CD14-positive monocyte (primary cell): ENCODE measurements at regions not wholly inside any gene's neighbourhood (a gene's known extent, or its start where the extent isn't known, plus 50 kb on each side); places are given as distances from the start of the nearest gene placed in this dataset.

Experiments used
- DNase-seq, 3 donors: peaks; one replicate each; pipeline ENCODE4 v3.0.0-alpha.2; 2011 to 2022
- H2AFZ ChIP-seq: 2 replicates; pipeline ENCODE4 v1.6.0; 2012; ENCODE audit warnings: mild to moderate bottlenecking, low read depth, low read length, inconsistent platforms; ENCODE audit not compliant: insufficient read depth, poor library complexity, severe bottlenecking
- H3K27ac ChIP-seq, 2 donors: 1 replicate in 1 of 2; 2 replicates in 1 of 2; pipeline ENCODE4 v1.5.1; 2012 to 2013; ENCODE audit warnings: low read length in 2 of 2, control low read depth in 1 of 2, inconsistent platforms in 1 of 2, low read depth in 1 of 2, mild to moderate bottlenecking in 1 of 2
- H3K27me3 ChIP-seq, 2 donors: one replicate each; pipeline versions ENCODE4 v1.6.0 to v1.6.1; 2011 to 2013; ENCODE audit warnings: low read length in 2 of 2; ENCODE audit not compliant: control insufficient read depth in 2 of 2, insufficient read depth in 2 of 2
- H3K36me3 ChIP-seq, 2 donors: replicated peaks in 1 of 2; 1 replicate in 1 of 2; 2 replicates in 1 of 2; pipeline versions ENCODE4 v1.5.1 to v1.6.1; 2012 to 2013; ENCODE audit warnings: low read length in 2 of 2, control low read depth in 1 of 2, inconsistent platforms in 1 of 2, mild to moderate bottlenecking in 1 of 2; ENCODE audit not compliant: insufficient read depth in 2 of 2, control insufficient read depth in 1 of 2
- H3K4me1 ChIP-seq, 2 donors: 1 replicate in 1 of 2; 2 replicates in 1 of 2; pipeline versions ENCODE4 v1.5.1 to v1.6.1; 2012 to 2013; ENCODE audit warnings: low read length in 2 of 2, control low read depth in 1 of 2, inconsistent platforms in 1 of 2, mild to moderate bottlenecking in 1 of 2, moderate library complexity in 1 of 2; ENCODE audit not compliant: insufficient read depth in 2 of 2, control insufficient read depth in 1 of 2
- H3K4me2 ChIP-seq: replicated peaks from 2 replicates; pipeline ENCODE3; 2012; ENCODE audit warnings: low read length, moderate library complexity, mild to moderate bottlenecking; ENCODE audit not compliant: poor library complexity, severe bottlenecking; ENCODE audit errors: extremely low read depth
- H3K4me3 ChIP-seq, 3 experiments: fragments of 200-600 bp in 1 of 3; sonication (generic) in 1 of 3; replicated peaks in 1 of 3; 1 replicate in 2 of 3; 2 replicates in 1 of 3; pipeline ENCODE4 v1.5.1; 2011 to 2013; ENCODE audit warnings: low read length in 3 of 3, mild to moderate bottlenecking in 3 of 3, control low read depth in 2 of 3, low read depth in 2 of 3, inconsistent platforms in 1 of 3, moderate library complexity in 1 of 3
- H3K79me2 ChIP-seq: 2 replicates; pipeline ENCODE4 v1.6.0; 2012; ENCODE audit warnings: mild to moderate bottlenecking, control low read depth, inconsistent platforms, low read length, moderate library complexity; ENCODE audit not compliant: insufficient read depth
- H3K9ac ChIP-seq: 2 replicates; pipeline ENCODE4 v1.6.0; 2017; ENCODE audit warnings: low read length, mild to moderate bottlenecking; ENCODE audit not compliant: insufficient read depth, poor library complexity, severe bottlenecking
- H3K9me3 ChIP-seq, 2 donors: replicated peaks in 1 of 2; 1 replicate in 1 of 2; 2 replicates in 1 of 2; pipeline versions ENCODE4 v1.5.1 to v1.6.1; 2012 to 2013; ENCODE audit warnings: low read length in 2 of 2, control low read depth in 1 of 2; ENCODE audit not compliant: control insufficient read depth in 1 of 2, insufficient read depth in 1 of 2
- H4K20me1 ChIP-seq: 2 replicates; pipeline ENCODE4 v1.6.0; 2012; ENCODE audit warnings: mild to moderate bottlenecking, low read length, control low read depth, moderate library complexity; ENCODE audit not compliant: insufficient read depth
- H3K27ac Mint-ChIP-seq, 7 donors: one replicate each; pipeline ENCODE4 v1.8.0; 2020; ENCODE audit warnings: mild to moderate bottlenecking in 7 of 7, mixed read lengths in 7 of 7, moderate library complexity in 6 of 7, inconsistent platforms in 2 of 7
- H3K27me3 Mint-ChIP-seq, 3 donors: one replicate each; pipeline ENCODE4 v1.8.0; 2021 to 2022; ENCODE audit warnings: low read depth in 3 of 3, mild to moderate bottlenecking in 3 of 3, mixed read lengths in 3 of 3, moderate library complexity in 3 of 3, inconsistent platforms in 1 of 3
- H3K36me3 Mint-ChIP-seq, 2 donors: one replicate each; pipeline ENCODE4 v1.8.0; 2020; ENCODE audit warnings: mixed read lengths in 2 of 2, inconsistent platforms in 1 of 2, mild to moderate bottlenecking in 1 of 2
- H3K4me1 Mint-ChIP-seq: one replicate; pipeline ENCODE4 v1.8.0; 2020; ENCODE audit warnings: mild to moderate bottlenecking, mixed read lengths
- H3K4me3 Mint-ChIP-seq, 2 donors: one replicate each; pipeline ENCODE4 v1.8.0; 2020; ENCODE audit warnings: mild to moderate bottlenecking in 2 of 2, mixed read lengths in 2 of 2, moderate library complexity in 1 of 2
- H3K9me3 Mint-ChIP-seq, 7 donors: one replicate each; pipeline ENCODE4 v1.8.0; 2020 to 2022; ENCODE audit warnings: mixed read lengths in 7 of 7, mild to moderate bottlenecking in 6 of 7, moderate library complexity in 6 of 7, inconsistent platforms in 2 of 7
- CTCF ChIP-seq: fragments of 200-600 bp; IDR thresholded peaks from one replicate; pipeline ENCODE4 v1.8.0; 2022; ENCODE audit warnings: antibody characterized with exemption, mild to moderate bottlenecking
- WGBS: methylation state at CpG from one replicate; pipeline ENCODE4 v1.1.5; 2013; ENCODE audit warnings: missing lambda C conversion rate; ENCODE audit not compliant: insufficient coverage; 5-methylcytosine and 5-hydroxymethylcytosine counted together
- intact Hi-C, 2 donors: fragments of 100-400 bp; cut with micrococcal nuclease; formaldehyde crosslinking; loops; one replicate each; pipeline versions ENCODE4 v1.15.0 to v1.15.1; 2023

GRCh38 chr10:105494944-105495343 is 853.9 kb downstream of the SORCS3 start:
- H3K27ac ChIP-seq: no peak overlapping the region
- Mint-ChIP-seq H3K9me3 (peaks cover 0 to 4% (median 2%) of the 10 kb centered on the region in 7 donors), H3K4me3 (no peak overlapping the region), H3K36me3 (no peaks in the 10 kb centered on the region), H3K27me3 (no peaks in the 10 kb centered on the region), H3K27ac (no peak overlapping the region), H3K4me1 (no peaks in the 10 kb centered on the region)
- H3K4me1 ChIP-seq: no peaks in the 10 kb centered on the region
- intact Hi-C loops: no loop called here
- no peaks in the 10 kb centered on the region for H4K20me1 ChIP-seq
- H3K9me3 ChIP-seq: peaks cover 0 to 4% of the 10 kb centered on the region in 2 donors
- DNase-seq: no peak
- no peaks in the 10 kb centered on the region for H3K79me2 ChIP-seq
- no peak overlapping the region for H3K9ac ChIP-seq
- H2AFZ ChIP-seq: no peak overlapping the region
- no CpG with 5 or more reads among the region's 4 CpGs for WGBS
- H3K27me3 ChIP-seq: no peaks in the 10 kb centered on the region
- H3K4me2 ChIP-seq: no peak overlapping the region
- TF ChIP-seq CTCF: no peak
- H3K4me3 ChIP-seq: no peak overlapping the region
- H3K36me3 ChIP-seq: no peaks in the 10 kb centered on the region

- Mint-ChIP-seq H3K9me3 (peaks cover 0 to 4% (median 2%) of the 10 kb centered on the region in 7 donors), H3K4me1 (no peaks in the 10 kb centered on the region), H3K4me3 (no peak overlapping the region), H3K27ac (no peak overlapping the region), H3K27me3 (no peaks in the 10 kb centered on the region), H3K36me3 (no peaks in the 10 kb centered on the region)
- Histone ChIP-seq H3K4me2 (no peak overlapping the region), H3K4me1 (no peaks in the 10 kb centered on the region), H3K79me2 (no peaks in the 10 kb centered on the region), H4K20me1 (no peaks in the 10 kb centered on the region), H3K4me3 (no peak overlapping the region), H3K9ac (no peak overlapping the region), H2AFZ (no peak overlapping the region), H3K27ac (no peak overlapping the region), H3K36me3 (no peaks in the 10 kb centered on the region), H3K9me3 (peaks cover 0 to 4% of the 10 kb centered on the region in 2 donors), H3K27me3 (no peaks in the 10 kb centered on the region)
- no CpG with 5 or more reads among the region's 2 CpGs for WGBS
- no peak for TF ChIP-seq CTCF
- intact Hi-C loops: no loop called here
- DNase-seq: no peak
Observed at GRCh38 chr10:105494303-105494702, 853.2 kb downstream of the SORCS3 start.
